ENCODE measurements at regions not wholly inside any gene's neighbourhood (a gene's known extent, or its start where the extent isn't known, plus 50 kb on each side); places are given as distances from the start of the nearest gene placed in this dataset.
A peak's percentile ranks its signal among the peaks of the same experiment; 100 is the strongest.

- H3K9me3 Mint-ChIP-seq = peaks cover 14 to 41% (median 29%) of the 10 kb centered on the region in 9 donors
- DNase-seq (no peak), ATAC-seq (no peak)
- H3K4me1 Mint-ChIP-seq = no peaks in the 10 kb centered on the region
- H3K4me3 Mint-ChIP-seq = no peak overlapping the region
- no peak overlapping the region for H3K27ac Mint-ChIP-seq
- H3K27me3 Mint-ChIP-seq = peaks cover 0 to 5% (median 1%) of the 10 kb centered on the region in 5 donors
- peaks cover 0 to 36% (median 31%) of the 10 kb centered on the region in 3 donors for H3K36me3 Mint-ChIP-seq
- POLR2A ChIA-PET = no interaction called here
Measured at GRCh38 chr5:129163810-129164378, 69.3 kb downstream of the ISOC1 start.

GRCh38 chr5:129170050-129170449 is 75.5 kb downstream of the ISOC1 start:
- no peaks in the 10 kb centered on the region for H3K9me3 Mint-ChIP-seq
- no peaks in the 10 kb centered on the region for H3K4me1 Mint-ChIP-seq
- H3K36me3 Mint-ChIP-seq = no peaks in the 10 kb centered on the region
- H3K4me3 Mint-ChIP-seq = no peak overlapping the region
- ATAC-seq = no peak
- H3K27ac Mint-ChIP-seq = peak overlapping the region in 1 of 10 donors; percentile 33
- POLR2A ChIA-PET = no interaction called here
- DNase-seq = no peak
- peaks cover 0 to 1% (median 0%) of the 10 kb centered on the region in 5 donors for H3K27me3 Mint-ChIP-seq

- no peak overlapping the region for H3K4me3 Mint-ChIP-seq
- ATAC-seq = no peak
- DNase-seq = no peak
- POLR2A ChIA-PET = no interaction called here
- H3K36me3 Mint-ChIP-seq = no peaks in the 10 kb centered on the region
- no peaks in the 10 kb centered on the region for H3K4me1 Mint-ChIP-seq
- H3K27me3 Mint-ChIP-seq = peaks cover 0 to under 1% (median 0%) of the 10 kb centered on the region in 5 donors
- H3K9me3 Mint-ChIP-seq = no peaks in the 10 kb centered on the region
- H3K27ac Mint-ChIP-seq = no peak overlapping the region
Measured at GRCh38 chr5:129171194-129171944, 76.8 kb downstream of the ISOC1 start.

GRCh38 chr5:129172580-129172979 is 78.0 kb downstream of the ISOC1 start:
- POLR2A ChIA-PET = no interaction called here
- Mint-ChIP-seq H3K27ac (no peak overlapping the region), H3K4me3 (no peak overlapping the region), H3K36me3 (no peaks in the 10 kb centered on the region), H3K27me3 (no peaks in the 10 kb centered on the region), H3K4me1 (no peaks in the 10 kb centered on the region), H3K9me3 (no peaks in the 10 kb centered on the region)
- ATAC-seq (no peak), DNase-seq (no peak)

GRCh38 chr5:129173771-129174170 is 79.2 kb downstream of the ISOC1 start:
- H3K9me3 Mint-ChIP-seq = no peaks in the 10 kb centered on the region

GRCh38 chr5:129174480-129174879 is 79.9 kb downstream of the ISOC1 start:
- POLR2A ChIA-PET = no interaction called here
- no peaks in the 10 kb centered on the region for H3K9me3 Mint-ChIP-seq
- H3K4me1 Mint-ChIP-seq = no peaks in the 10 kb centered on the region
- no peak overlapping the region for H3K27ac Mint-ChIP-seq
- H3K4me3 Mint-ChIP-seq = no peak overlapping the region
- ATAC-seq = no peak
- no peak for DNase-seq
- H3K36me3 Mint-ChIP-seq = no peaks in the 10 kb centered on the region
- H3K27me3 Mint-ChIP-seq = no peaks in the 10 kb centered on the region

More at GRCh38 chr5:129173771-129174170, 79.2 kb downstream of the ISOC1 start:
- no peaks in the 10 kb centered on the region for H3K36me3 Mint-ChIP-seq
- POLR2A ChIA-PET = no interaction called here
- no peak overlapping the region for H3K4me3 Mint-ChIP-seq
- H3K27ac Mint-ChIP-seq = no peak overlapping the region
- no peaks in the 10 kb centered on the region for H3K4me1 Mint-ChIP-seq
- no peak for ATAC-seq
- H3K27me3 Mint-ChIP-seq = no peaks in the 10 kb centered on the region
- no peak for DNase-seq

- Mint-ChIP-seq H3K27me3 (no peaks in the 10 kb centered on the region), H3K4me3 (no peak overlapping the region), H3K9me3 (peaks cover 0 to 12% (median 0%) of the 10 kb centered on the region in 9 donors), H3K27ac (no peak overlapping the region), H3K36me3 (peaks cover 0 to 7% (median 0%) of the 10 kb centered on the region in 3 donors), H3K4me1 (no peaks in the 10 kb centered on the region)
- POLR2A ChIA-PET = no interaction called here
- no peak for DNase-seq
- no peak for ATAC-seq
Measured at GRCh38 chr5:129177451-129177850, 82.9 kb downstream of the ISOC1 start.

GRCh38 chr5:129199308-129199707 is 104.8 kb downstream of the ISOC1 start:
- peaks cover 0 to 3% (median 0%) of the 10 kb centered on the region in 9 donors for H3K9me3 Mint-ChIP-seq
- DNase-seq (no peak), ATAC-seq (no peak)
- H3K4me3 Mint-ChIP-seq = no peak overlapping the region
- POLR2A ChIA-PET = no interaction called here
- H3K36me3 Mint-ChIP-seq = no peaks in the 10 kb centered on the region
- H3K27ac Mint-ChIP-seq = no peak overlapping the region
- H3K4me1 Mint-ChIP-seq = no peaks in the 10 kb centered on the region
- no peaks in the 10 kb centered on the region for H3K27me3 Mint-ChIP-seq

- Mint-ChIP-seq H3K9me3 (peaks cover 0 to 26% (median 12%) of the 10 kb centered on the region in 9 donors), H3K4me1 (no peaks in the 10 kb centered on the region)
Measured at GRCh38 chr5:129204525-129204924, 110.0 kb downstream of the ISOC1 start.

GRCh38 chr5:129216001-129216400 is 121.5 kb downstream of the ISOC1 start:
- peaks cover 0 to 21% (median 0%) of the 10 kb centered on the region in 3 donors for H3K36me3 Mint-ChIP-seq
- no peak overlapping the region for H3K27ac Mint-ChIP-seq
- DNase-seq = no peak
- H3K27me3 Mint-ChIP-seq = peaks cover 0 to 2% (median 0%) of the 10 kb centered on the region in 5 donors
- no peak overlapping the region for H3K4me3 Mint-ChIP-seq
- H3K4me1 Mint-ChIP-seq = no peaks in the 10 kb centered on the region
- peaks cover 0 to 56% (median 34%) of the 10 kb centered on the region in 9 donors for H3K9me3 Mint-ChIP-seq
- POLR2A ChIA-PET = no interaction called here
- no peak for ATAC-seq

More at GRCh38 chr5:129204525-129204924, 110.0 kb downstream of the ISOC1 start:
- ATAC-seq = no peak
- DNase-seq = no peak
- no peak overlapping the region for H3K4me3 Mint-ChIP-seq
- no peaks in the 10 kb centered on the region for H3K27me3 Mint-ChIP-seq
- H3K36me3 Mint-ChIP-seq = peaks cover 0 to 5% (median 0%) of the 10 kb centered on the region in 3 donors
- H3K27ac Mint-ChIP-seq = no peak overlapping the region
- POLR2A ChIA-PET = no interaction called here

- no peak for ATAC-seq
- H3K9me3 Mint-ChIP-seq = peaks cover 0 to 44% (median 22%) of the 10 kb centered on the region in 9 donors
- POLR2A ChIA-PET = no interaction called here
- peaks cover 0 to 2% (median 0%) of the 10 kb centered on the region in 5 donors for H3K27me3 Mint-ChIP-seq
- no peak for DNase-seq
- H3K4me1 Mint-ChIP-seq = no peaks in the 10 kb centered on the region
- peaks cover 0 to 17% (median 0%) of the 10 kb centered on the region in 3 donors for H3K36me3 Mint-ChIP-seq
- H3K4me3 Mint-ChIP-seq = no peak overlapping the region
- H3K27ac Mint-ChIP-seq = no peak overlapping the region
Measured at GRCh38 chr5:129217179-129217578, 122.6 kb downstream of the ISOC1 start.

GRCh38 chr5:129223178-129223577 is 128.6 kb downstream of the ISOC1 start:
- no peak overlapping the region for H3K27ac Mint-ChIP-seq
- peaks cover 0 to 1% (median 0%) of the 10 kb centered on the region in 9 donors for H3K9me3 Mint-ChIP-seq
- no peaks in the 10 kb centered on the region for H3K4me1 Mint-ChIP-seq
- H3K4me3 Mint-ChIP-seq = no peak overlapping the region
- DNase-seq = no peak
- POLR2A ChIA-PET = interaction anchor here (0.7 kb wide), 1 partner anchor 356 kb away, joined by 3 read pairs; no protein-coding TSS in a partner anchor
- ATAC-seq = no peak
- no peaks in the 10 kb centered on the region for H3K27me3 Mint-ChIP-seq
- H3K36me3 Mint-ChIP-seq = no peaks in the 10 kb centered on the region

GRCh38 chr5:129228577-129228976 is 134.0 kb downstream of the ISOC1 start:
- POLR2A ChIA-PET = no interaction called here
- peaks cover 0 to 11% (median 2%) of the 10 kb centered on the region in 9 donors for H3K9me3 Mint-ChIP-seq
- ATAC-seq = no peak
- no peak overlapping the region for H3K27ac Mint-ChIP-seq
- H3K4me1 Mint-ChIP-seq = no peaks in the 10 kb centered on the region
- H3K4me3 Mint-ChIP-seq = no peak overlapping the region
- DNase-seq = no peak
- no peaks in the 10 kb centered on the region for H3K36me3 Mint-ChIP-seq
- H3K27me3 Mint-ChIP-seq = no peaks in the 10 kb centered on the region
